ENCODE measurements at regions not wholly inside any gene's neighbourhood (a gene's known extent, or its start where the extent isn't known, plus 50 kb on each side); places are given as distances from the start of the nearest gene placed in this dataset.
"Not testable (repeated sequence)": the region's sequence is repeated elsewhere in the genome, so short reads cannot be mapped to it uniquely, and the experiment has no call there.

DNA sequence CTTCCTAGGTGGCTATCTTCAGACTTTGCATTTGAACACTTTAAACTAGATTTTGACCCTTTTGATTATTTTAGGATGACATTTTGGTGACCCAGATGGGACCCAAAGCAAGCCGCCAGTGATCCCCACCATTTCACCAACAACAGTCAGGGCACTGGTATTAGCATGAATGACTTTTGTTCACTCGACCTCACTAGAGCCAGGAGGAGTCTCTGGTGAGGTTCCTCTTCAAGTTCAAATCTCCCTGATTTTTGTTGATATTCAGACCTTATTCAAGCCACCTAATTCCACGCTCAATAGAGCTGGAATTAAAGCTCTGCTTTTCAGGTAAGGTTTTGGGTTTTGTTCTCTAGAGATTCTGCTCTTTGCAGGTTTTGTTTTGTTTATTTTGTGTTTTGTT lies 202.3 kb downstream of the MREG start:
- intact Hi-C loops (cut with DNase I) = no loop called here
- no peak for DNase-seq (ENCODE audit: low spot score)

DNA sequence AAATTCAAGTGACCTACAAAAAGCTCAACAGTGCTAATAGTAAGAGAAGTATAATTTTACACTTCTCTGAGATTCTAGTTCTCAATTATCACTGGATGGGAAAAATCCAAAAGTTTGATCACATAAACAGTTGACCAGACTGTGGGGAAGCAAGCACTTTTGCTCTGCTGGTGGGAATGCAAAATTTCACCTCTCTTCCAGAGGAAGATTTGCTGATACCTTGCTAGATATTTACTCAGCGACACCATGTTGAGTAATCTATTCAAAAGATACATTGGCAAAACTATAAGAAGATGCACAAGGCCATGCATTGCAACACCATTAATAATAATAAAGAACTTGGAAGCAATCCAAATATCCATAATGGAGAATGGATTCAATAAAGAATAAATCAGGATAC lies 204.4 kb downstream of the MREG start:
- DNase-seq (ENCODE audit: low spot score) = no peak
- intact Hi-C loops (cut with DNase I) = no loop called here

DNA sequence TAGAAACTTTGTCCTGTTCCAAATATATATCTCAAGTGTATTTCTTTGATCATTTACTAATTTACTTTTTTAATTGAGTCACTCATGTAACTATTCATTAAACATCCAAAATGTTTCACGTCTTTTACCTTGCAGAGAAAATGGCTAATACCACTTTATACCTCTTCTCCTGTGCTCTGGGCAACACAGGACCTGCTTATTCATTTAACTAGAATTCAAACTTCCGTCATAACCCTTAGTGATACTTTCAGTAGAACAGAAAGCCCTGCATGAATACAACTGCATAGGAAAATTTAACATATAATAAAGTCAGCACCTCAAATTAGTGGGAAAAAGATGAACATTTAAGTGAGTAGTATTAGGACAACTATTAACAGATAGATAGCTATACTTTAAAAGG lies 205.2 kb downstream of the MREG start:
- intact Hi-C loops (cut with DNase I) = no loop called here
- no peak for DNase-seq (ENCODE audit: low spot score)

DNA sequence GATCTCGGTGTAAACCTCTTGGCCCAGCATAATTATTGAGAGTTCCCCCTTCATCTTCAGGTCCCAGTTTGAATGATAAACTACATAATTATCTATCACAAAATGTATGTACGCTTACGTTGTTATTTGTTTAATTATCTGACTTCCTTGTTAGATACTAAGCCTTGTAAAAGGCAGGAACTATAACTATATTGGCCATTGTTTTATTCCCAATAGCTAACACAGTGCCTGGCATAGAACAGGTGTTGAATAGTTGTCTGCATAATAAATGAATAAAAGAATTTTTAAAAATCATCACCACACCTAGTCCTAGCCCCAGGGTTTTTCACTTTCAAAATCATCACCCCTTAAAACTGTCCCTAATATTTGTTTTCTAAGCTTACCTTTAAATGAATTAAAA lies 207.9 kb downstream of the MREG start:
- DNase-seq (ENCODE audit: low spot score) = no peak
- intact Hi-C loops (cut with DNase I) = no loop called here

DNA sequence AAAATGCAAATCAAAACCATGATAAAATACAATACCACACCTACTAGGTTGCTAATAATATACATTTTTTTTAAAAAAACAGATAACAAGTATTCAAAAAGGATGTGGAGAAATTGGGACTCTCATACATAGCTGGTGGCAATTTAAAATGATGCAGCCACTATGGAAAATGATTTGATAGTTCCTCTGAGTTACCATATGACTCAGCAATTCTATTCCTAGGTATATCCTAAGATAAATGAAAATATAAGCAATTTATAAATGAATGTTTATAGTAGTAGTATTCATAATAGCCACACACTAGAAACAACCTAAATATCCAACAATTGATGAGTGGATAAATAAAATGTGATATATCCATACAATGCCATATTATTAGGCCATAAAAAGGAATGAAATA lies 210.2 kb downstream of the MREG start:
- DNase-seq (ENCODE audit: low spot score) = no peak
- intact Hi-C loops (cut with DNase I) = no loop called here

DNA sequence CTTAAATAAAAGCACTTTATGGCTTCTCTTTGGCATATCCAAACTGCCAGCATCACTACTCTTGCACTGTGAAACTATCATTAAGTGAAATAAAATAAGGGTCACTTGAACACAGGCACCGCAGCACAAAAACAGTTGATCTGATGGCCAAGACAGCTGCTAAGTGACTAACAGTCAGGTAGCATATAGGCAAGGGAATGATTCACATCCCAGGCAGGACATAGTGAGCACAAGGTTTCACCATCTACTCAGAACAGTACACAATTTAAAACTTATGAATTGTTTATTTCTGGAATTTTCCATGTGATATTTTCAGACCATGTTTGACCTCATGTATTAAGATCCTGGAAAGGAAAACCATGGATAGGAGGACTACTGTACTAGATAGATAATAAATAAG lies 214.2 kb downstream of the MREG start:
- intact Hi-C loops (cut with DNase I) = no loop called here
- DNase-seq (ENCODE audit: low spot score) = no peak

DNA sequence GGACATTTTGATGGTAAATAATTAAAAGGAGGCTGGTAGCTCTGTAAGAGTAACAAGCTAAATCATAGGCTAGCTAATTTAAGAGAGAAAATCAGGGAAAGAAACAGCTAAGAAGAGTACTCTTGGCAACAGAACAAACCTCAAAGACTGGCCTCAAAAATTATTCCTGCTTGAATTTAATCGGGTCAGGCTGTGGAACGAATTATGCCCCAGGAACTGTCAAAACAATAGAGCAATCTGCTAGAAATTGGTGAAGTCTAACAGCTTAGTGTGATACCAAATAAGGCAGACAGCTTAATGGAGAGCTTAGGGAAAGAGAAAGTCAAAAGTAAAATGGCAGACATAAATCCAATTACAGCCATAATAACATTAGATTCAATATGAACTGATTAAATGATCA lies 215.7 kb downstream of the MREG start:
- DNase-seq (ENCODE audit: low spot score) = no peak
- intact Hi-C loops (cut with DNase I) = no loop called here

DNA sequence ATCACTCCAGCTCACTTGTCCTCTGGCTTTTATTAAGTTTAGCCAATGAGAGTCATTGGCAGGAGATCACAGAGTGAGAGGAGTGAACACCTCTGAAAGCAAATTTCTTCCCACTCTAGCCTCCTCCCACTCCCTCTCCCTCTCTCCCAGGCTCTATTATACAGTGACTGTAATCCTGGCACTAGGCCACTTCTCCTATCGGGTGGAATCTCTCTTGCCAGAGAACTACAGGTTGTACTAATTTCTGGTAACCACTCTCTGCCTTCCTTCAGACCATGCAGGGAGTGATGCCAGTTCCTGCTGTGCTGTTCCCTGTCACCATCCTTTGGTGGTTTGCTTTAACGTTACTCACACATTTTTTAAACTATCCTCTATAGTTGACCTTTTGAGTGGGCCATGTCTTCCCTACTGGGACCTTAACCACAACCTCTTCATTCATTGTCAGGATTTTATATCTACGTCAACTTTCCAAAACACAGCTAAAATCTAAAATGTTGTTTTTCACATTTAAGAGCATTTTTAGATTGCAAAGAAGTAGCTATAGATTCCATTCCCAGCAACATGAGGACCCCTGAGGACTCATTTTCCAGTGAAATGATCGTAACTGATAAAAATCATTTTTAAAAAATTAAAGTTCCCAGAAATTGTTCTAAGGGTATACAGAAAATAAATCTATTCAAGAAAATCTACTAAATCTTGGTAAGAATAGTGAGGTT lies 217.1 kb downstream of the MREG start:
- no peak for DNase-seq (ENCODE audit: low spot score)
- intact Hi-C loops (cut with DNase I) = no loop called here

DNA sequence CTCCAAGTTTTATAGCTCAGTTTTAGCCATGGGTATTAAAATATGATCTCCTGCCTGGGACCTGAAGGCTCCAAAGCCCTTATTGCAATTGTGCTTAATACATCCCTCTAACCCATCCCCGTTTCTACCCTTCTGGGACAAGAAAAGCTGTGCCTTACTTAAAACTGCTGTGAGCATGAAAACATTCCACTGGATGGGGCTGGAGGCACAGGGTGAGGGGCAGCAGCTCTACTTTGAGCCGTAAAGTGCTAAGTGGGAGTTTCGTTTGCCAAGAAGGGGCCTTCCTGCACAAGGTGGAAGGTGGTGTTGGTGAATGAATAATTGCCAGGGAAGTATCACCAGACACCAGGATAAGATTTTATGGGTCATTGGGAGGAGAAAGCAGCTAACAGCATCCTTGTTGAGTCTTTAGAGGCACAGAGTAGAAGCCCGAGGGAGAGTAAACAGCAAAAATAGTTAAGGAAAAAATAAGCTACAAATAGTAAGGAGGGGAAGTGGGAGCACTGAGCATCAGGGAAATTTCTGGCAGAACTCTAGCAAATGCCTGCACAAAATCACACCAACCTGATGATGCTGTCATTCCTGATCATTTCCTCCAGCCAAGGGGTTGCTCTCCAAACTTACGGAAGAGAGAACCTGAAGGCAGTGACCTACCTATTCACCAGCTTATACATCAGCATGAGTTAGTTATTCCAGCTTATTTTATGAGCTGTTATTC lies 218.4 kb downstream of the MREG start:
- no peak for DNase-seq (ENCODE audit: low spot score)
- intact Hi-C loops (cut with DNase I) = no loop called here

DNA sequence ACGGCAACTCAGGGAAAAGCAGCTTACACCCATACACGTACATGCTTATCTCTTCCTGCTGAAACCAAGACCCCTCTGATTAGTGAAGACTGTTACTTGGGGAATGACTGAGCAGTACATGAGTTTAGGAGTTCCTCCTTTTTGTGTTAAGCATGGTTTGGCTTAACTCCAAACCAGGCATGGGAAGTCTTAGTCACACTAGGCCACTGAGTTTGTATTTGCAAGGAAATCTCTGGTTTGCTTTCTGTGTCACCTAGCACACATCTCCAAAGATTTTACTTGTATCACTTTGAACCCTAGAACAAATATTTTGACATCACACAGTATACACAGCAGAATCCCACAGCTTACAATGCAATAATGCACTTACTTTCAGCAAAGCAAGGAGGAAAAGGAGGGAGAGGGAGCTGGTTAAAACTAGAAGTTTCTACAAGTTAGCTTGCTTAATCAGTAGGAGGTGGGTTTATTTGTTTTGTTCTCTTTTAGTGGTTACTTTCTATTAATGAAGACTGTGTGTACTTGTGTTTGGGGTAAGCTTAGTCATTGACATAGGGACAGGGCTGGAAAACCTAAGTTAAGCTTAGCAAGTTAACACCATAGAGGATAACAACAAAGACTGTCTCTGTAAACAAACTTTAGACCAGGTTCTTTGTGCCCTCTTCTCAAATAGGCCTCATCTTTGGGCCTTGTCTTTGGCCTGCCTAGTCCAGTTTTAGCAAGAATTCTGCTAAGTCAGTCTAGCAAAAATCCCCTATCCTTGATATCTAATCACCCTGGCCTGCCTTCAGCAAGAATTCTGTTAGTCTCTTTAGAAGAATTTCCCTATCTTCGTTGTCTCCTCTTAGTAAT lies 219.4 kb downstream of the MREG start:
- DNase-seq (ENCODE audit: low spot score) = no peak
- intact Hi-C loops (cut with DNase I) = no loop called here

DNA sequence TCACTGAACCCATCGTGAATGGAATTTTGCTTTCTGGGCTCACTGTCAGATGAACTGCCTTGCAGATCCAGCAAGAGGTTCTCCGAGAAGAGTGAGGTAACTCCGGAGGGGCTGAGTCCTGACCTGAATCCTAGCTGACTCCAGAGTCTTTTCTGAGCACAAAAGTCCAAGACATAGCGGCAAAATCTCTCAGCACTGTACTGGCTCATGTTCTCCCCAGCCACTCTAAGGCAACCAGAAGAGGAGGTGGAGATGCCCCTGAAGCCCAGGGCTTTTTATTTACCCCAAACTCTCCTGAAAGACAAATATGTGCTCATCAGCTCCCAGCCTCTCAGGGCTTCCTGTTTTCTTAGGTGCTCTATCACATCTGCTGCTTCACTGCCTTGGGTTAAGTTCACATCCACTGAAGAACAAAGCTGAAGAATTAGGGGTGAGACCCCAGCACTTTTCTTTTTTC lies 221.8 kb downstream of the MREG start:
- no peak for DNase-seq (ENCODE audit: low spot score)
- intact Hi-C loops (cut with DNase I) = no loop called here

DNA sequence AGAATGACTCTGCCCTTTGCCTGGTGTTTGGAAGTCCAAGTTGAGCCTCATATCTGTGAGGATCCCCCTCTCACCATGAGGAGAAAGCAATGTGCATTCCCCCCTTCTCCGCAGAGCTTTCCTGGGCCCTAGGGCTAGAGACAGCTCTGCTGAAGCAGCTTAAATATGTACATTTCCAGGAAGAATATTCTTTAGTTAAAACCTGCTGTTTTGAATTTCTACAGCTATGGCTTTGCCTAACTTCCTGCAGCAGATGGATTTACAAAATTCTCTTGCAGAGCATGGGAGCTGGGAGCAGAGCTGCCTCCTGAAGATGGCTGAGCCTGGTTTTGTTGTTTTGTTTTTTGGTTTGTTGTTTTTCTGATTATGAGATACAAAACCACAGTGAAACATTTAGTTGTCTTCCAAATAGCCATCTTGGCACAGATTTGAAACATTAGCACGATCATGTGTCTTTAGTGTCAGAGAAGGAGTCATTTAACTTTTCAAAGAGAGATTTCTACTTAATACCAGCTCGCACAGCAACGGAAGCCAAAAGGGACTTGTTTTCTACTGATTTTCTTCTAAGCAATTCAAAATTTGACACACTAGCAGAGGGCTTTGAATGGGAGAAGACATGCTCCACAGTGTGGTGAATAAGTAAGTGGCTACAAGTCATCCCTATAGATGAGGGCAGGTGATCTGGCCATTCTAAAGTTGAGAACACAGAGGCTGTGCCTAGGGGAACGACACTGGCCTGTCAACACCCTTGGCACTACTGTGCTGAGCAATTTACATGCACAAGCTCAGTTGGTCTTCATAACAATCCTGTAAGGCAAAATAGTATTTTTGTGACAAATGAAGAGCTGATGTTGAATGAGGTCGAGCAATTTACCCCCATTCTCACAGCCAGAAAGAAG lies 222.6 kb downstream of the MREG start:
- no peak for DNase-seq (ENCODE audit: low spot score)
- intact Hi-C loops (cut with DNase I) = no loop called here

DNA sequence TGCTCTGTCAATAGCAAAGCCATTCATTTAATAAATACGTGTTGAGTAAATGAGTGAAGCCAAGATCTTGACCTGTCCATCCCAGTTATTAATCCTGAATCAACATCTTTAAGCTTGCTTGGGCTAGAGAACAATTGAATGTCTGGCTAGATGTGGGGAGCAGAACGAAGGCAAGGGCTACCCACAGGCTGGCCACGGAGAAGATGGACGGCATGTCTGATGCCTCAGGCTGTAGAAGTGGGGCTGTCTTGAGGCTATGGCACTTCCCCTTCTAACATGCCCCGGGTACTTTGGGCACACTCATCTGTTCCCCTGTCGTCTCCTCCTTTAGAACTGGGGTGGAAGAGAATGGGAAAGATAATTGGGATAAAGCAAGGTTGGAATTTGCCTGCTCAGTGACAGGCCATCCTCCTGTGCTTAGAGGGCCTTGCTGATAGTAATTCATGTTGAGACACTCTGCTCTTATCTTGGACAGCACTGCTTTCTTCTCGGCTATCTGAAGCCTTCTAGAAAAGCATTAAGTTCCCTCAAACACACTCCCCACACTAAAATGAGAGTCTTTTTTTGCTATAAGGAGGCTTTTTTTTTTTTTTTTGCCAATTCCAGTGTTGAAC lies 225.7 kb downstream of the MREG start:
- intact Hi-C loops (cut with DNase I) = no loop called here
- no peak for DNase-seq (ENCODE audit: low spot score)

DNA sequence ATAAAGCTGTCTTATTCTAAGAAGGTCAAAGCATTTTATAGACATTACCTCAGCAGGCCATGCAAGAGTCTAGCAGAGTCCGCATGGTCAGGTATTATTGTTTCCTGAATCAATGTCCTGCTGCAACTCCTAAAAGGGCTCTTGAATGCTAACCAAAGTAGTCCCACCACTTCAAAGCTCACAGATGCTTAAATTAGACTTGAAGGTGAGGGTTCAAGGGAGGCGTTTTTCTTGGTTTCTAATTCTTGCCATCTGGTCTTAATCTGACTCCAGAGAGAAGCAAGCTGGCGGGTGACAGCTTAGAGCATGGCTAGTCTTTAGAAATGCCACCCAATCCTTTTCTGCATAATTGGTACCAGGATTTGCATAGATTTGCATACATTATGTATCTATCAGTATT lies 226.3 kb downstream of the MREG start:
- intact Hi-C loops (cut with DNase I) = no loop called here
- DNase-seq (ENCODE audit: low spot score) = no peak

DNA sequence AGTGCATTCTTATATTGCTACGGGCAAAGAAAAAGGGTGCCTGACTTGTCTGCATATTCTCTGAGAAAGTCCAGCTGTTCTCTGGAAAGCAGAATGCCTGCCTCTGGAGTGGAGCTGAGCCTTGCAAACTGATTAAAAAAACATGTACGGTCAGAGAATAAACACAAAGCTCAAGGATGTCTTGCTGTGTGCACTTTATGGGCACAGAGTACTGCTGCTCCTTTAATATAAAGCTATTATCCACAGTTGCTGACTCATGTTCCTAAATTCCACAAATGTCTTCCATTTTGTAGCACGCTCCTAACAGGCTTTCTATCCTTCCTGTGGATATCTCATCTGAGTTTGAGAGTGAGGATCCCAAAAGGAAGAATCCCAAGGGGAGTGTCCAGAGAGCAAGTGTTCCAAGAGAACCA lies 229.0 kb downstream of the MREG start:
- intact Hi-C loops (cut with DNase I) = no loop called here

DNA sequence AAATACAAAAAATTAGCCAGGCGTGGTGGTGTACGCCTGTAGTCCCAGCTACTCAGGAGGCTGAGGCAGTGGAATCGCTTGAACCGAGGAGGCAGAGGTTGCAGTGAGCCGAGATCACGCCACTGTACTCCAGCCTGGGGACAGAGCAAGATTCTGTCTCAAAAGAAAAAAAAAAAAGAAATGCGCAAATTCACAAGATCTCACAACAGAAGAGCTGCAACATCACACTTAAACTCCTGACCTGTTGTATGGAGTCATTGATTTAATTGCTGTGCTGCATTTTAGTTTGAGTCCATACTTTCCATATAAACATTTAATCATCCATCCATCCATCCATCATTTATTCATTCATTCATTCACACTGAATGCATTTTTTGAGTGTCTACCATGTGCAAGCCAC lies 229.7 kb downstream of the MREG start:
- intact Hi-C loops (cut with DNase I); DNase-seq (ENCODE audit: low spot score): not testable (repeated sequence)

More for the DNA sequence above, 229.0 kb downstream of the MREG start:
- no peak for DNase-seq (ENCODE audit: low spot score)

DNA sequence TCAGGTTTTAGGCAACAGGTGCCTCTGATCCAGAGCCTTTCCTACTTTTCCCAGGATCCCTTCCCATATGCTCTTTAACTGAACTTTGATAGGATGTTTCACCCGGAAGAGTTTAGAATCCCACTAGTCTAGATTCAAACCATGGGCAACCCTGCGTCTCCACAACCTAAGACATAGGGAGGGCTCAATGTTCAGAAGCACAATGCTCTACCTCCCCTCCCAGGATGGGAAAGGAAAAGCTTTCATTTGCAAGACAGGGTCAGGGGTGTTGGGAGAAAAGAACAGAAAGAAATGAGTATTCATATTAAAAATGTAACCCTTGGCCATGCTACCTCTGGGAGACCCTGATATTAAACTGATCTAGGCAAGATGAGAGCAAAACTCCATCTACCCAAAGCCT lies 230.4 kb downstream of the MREG start:
- intact Hi-C loops (cut with DNase I) = no loop called here
- no peak for DNase-seq (ENCODE audit: low spot score)

DNA sequence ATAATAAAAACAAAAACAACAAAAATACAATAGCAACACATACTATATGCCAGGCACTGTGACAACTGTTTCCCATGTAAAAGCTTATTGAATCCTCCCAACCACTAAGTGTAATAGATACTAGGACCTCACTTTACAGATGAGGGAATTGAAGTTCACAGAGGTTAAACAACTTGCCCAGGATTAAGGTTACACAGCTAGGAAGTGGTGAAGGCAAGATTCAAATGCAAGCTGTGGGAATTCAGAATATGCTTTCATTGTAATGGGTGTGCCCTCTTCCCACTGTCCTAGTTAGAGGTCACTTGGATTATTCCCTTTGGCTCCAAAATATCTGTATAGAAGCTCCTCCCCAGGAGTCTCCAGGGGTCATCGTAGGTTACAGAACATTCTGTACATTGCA lies 231.1 kb downstream of the MREG start:
- intact Hi-C loops (cut with DNase I) = no loop called here
- DNase-seq (ENCODE audit: low spot score) = no peak

Measured in cardiac septum (tissue), 1 donor.